H1 (cell line): ENCODE measurements at regions not wholly inside any gene's neighbourhood (a gene's known extent, or its start where the extent isn't known, plus 50 kb on each side); places are given as distances from the start of the nearest gene placed in this dataset.

ENCODE experiments used
- CTCF ChIA-PET: fragments of 300-600 bp; sonication (Branson Sonifier 250); formaldehyde crosslinking; loops from one replicate; lab custom pipeline; 2021; ENCODE audit not compliant: partially characterized antibody; lab: Charles Lee
- POLR2A ChIA-PET: fragments of 300-600 bp; sonication (Branson Sonifier 250); formaldehyde crosslinking; loops from one replicate; lab custom pipeline; 2021; ENCODE audit warnings: inconsistent platforms; ENCODE audit not compliant: partially characterized antibody; lab: Charles Lee
- DNase-seq, 2 experiments: peaks; one replicate each; pipeline versions ENCODE4 v3.0.0 to v3.0.0-alpha.2; 2010 to 2022; ENCODE audit warnings: low spot score in 2 of 2, low read depth in 1 of 2, mixed read lengths in 1 of 2
- FAIRE-seq: peaks from 2 replicates; lab custom pipeline; 2011; peaks lifted over from hg19 to GRCh38; lab: Jason Lieb, UNC
- H2AFZ ChIP-seq: 2 replicates; pipeline ENCODE4 v1.8.1; 2012; ENCODE audit warnings: low read length, inconsistent platforms
- H2AK5ac ChIP-seq: 2 replicates; pipeline ENCODE4 v1.6.1; 2013; ENCODE audit warnings: low read depth, low read length
- H2BK120ac ChIP-seq: replicated peaks from 2 replicates; pipeline ENCODE3; 2013; ENCODE audit warnings: low read depth, low read length, inconsistent platforms
- H2BK12ac ChIP-seq: 2 replicates; pipeline ENCODE4 v1.6.1; 2013; ENCODE audit warnings: low read depth, low read length
- H2BK15ac ChIP-seq: 2 replicates; pipeline ENCODE4 v1.6.1; 2013; ENCODE audit warnings: low read length
- H2BK20ac ChIP-seq: 2 replicates; pipeline ENCODE4 v1.6.1; 2013; ENCODE audit warnings: low read length
- H2BK5ac ChIP-seq: 2 replicates; pipeline ENCODE4 v1.6.1; 2013; ENCODE audit warnings: low read depth, low read length
- H3K14ac ChIP-seq: 2 replicates; pipeline ENCODE4 v1.6.1; 2013; ENCODE audit warnings: inconsistent platforms; ENCODE audit not compliant: insufficient read length
- H3K18ac ChIP-seq: 2 replicates; pipeline ENCODE4 v1.6.1; 2013; ENCODE audit warnings: low read length; ENCODE audit errors: extremely low read depth
- H3K23ac ChIP-seq: 2 replicates; pipeline ENCODE4 v1.6.1; 2013; ENCODE audit warnings: inconsistent platforms; ENCODE audit not compliant: insufficient read length
- H3K23me2 ChIP-seq: 2 replicates; pipeline ENCODE4 v1.6.1; 2013; ENCODE audit warnings: low read depth, low read length
- H3K27ac ChIP-seq: 2 replicates; pipeline ENCODE4 v1.6.1; 2011; ENCODE audit warnings: low read depth, low read length, inconsistent platforms
- H3K27me3 ChIP-seq, 4 experiments: replicated peaks in 1 of 4; 1 replicate in 1 of 4; 2 replicates in 3 of 4; pipeline versions ENCODE4 v1.6.1 to v1.8.1; 2011 to 2013; ENCODE audit warnings: low read length in 3 of 4, mild to moderate bottlenecking in 3 of 4, inconsistent platforms in 2 of 4, mixed read lengths in 2 of 4, moderate library complexity in 1 of 4; ENCODE audit not compliant: control insufficient read depth in 3 of 4, insufficient read depth in 3 of 4; ENCODE audit errors: extremely low read depth in 1 of 4
- H3K36me3 ChIP-seq, 4 experiments: 2 replicates each; pipeline versions ENCODE4 v1.6.1 to v1.8.1; 2011 to 2013; ENCODE audit warnings: mild to moderate bottlenecking in 4 of 4, low read length in 3 of 4, moderate library complexity in 2 of 4, control low read depth in 1 of 4, inconsistent platforms in 1 of 4; ENCODE audit not compliant: insufficient read depth in 4 of 4, control insufficient read depth in 2 of 4
- H3K4ac ChIP-seq: replicated peaks from 2 replicates; pipeline ENCODE3; 2013; ENCODE audit warnings: low read length, low read depth, mixed read lengths, inconsistent platforms; ENCODE audit not compliant: insufficient read length
- H3K4me1 ChIP-seq, 4 experiments: replicated peaks in 1 of 4; 1 replicate in 1 of 4; 2 replicates in 3 of 4; pipeline versions ENCODE4 v1.6.1 to v1.8.1; 2011 to 2013; ENCODE audit warnings: low read length in 3 of 4, inconsistent platforms in 2 of 4, mixed read lengths in 1 of 4; ENCODE audit not compliant: insufficient read depth in 4 of 4, control insufficient read depth in 3 of 4
- H3K4me2 ChIP-seq, 2 experiments: 2 replicates each; pipeline versions ENCODE4 v1.6.1 to v1.8.1; 2011 to 2013; ENCODE audit warnings: low read depth in 2 of 2, low read length in 2 of 2, control low read depth in 1 of 2, inconsistent platforms in 1 of 2, mild to moderate bottlenecking in 1 of 2; ENCODE audit not compliant: insufficient read depth in 1 of 2
- H3K4me3 ChIP-seq, 4 experiments: fragments of 200-600, 300-600 bp in 1 of 4; sonication (generic), shearing (Covaris generic), sonication (Bioruptor Twin) in 1 of 4; 2 replicates each; pipeline versions ENCODE4 v1.5.1 to v1.8.1; 2011 to 2016; ENCODE audit warnings: low read length in 4 of 4, low read depth in 3 of 4, control low read depth in 2 of 4, inconsistent platforms in 2 of 4, mild to moderate bottlenecking in 2 of 4, mixed read lengths in 1 of 4, moderate library complexity in 1 of 4; ENCODE audit not compliant: insufficient read depth in 2 of 4; ENCODE audit errors: extremely low read depth in 1 of 4
- H3K56ac ChIP-seq: replicated peaks from 2 replicates; pipeline ENCODE3; 2013; ENCODE audit warnings: low read depth, mild to moderate bottlenecking, mixed read lengths, low read length, inconsistent platforms; ENCODE audit not compliant: insufficient read length
- H3K79me1 ChIP-seq: 2 replicates; pipeline ENCODE4 v1.6.1; 2013; ENCODE audit warnings: low read depth, low read length, control low read depth
- H3K79me2 ChIP-seq, 2 experiments: 2 replicates each; pipeline versions ENCODE4 v1.6.1 to v1.8.1; 2012 to 2013; ENCODE audit warnings: low read length in 2 of 2, mild to moderate bottlenecking in 2 of 2, inconsistent platforms in 1 of 2; ENCODE audit not compliant: insufficient read depth in 2 of 2, control insufficient read depth in 1 of 2
- H3K9ac ChIP-seq, 4 experiments: replicated peaks in 1 of 4; 1 replicate in 1 of 4; 2 replicates in 3 of 4; pipeline versions ENCODE4 v1.6.1 to v1.8.1; 2011 to 2013; ENCODE audit warnings: low read depth in 3 of 4, low read length in 3 of 4, control low read depth in 2 of 4, mild to moderate bottlenecking in 2 of 4, moderate library complexity in 2 of 4, inconsistent platforms in 1 of 4; ENCODE audit errors: extremely low read depth in 1 of 4
- H3K9me3 ChIP-seq, 2 experiments: 2 replicates each; pipeline versions ENCODE4 v1.6.1 to v1.8.1; 2012 to 2013; ENCODE audit warnings: mild to moderate bottlenecking in 2 of 2, moderate library complexity in 2 of 2, control low read depth in 1 of 2, inconsistent platforms in 1 of 2, low read depth in 1 of 2, low read length in 1 of 2, mixed read lengths in 1 of 2; ENCODE audit not compliant: insufficient read depth in 2 of 2
- H4K20me1 ChIP-seq, 2 experiments: replicated peaks in 1 of 2; 2 replicates each; pipeline versions ENCODE3 to v1.8.1; 2011 to 2013; ENCODE audit warnings: inconsistent platforms in 2 of 2, low read length in 2 of 2, mild to moderate bottlenecking in 1 of 2; ENCODE audit not compliant: insufficient read depth in 2 of 2, control insufficient read depth in 1 of 2
- H4K5ac ChIP-seq: 2 replicates; pipeline ENCODE4 v1.6.1; 2013; ENCODE audit warnings: low read length, low read depth, mixed read lengths, inconsistent platforms; ENCODE audit not compliant: insufficient read length
- H4K8ac ChIP-seq: 2 replicates; pipeline ENCODE4 v1.8.0; 2013; ENCODE audit warnings: mild to moderate bottlenecking, moderate library complexity, low read length, inconsistent platforms; ENCODE audit not compliant: insufficient read depth; ENCODE audit errors: extremely low read depth
- H4K91ac ChIP-seq: replicated peaks from 2 replicates; pipeline ENCODE3; 2013; ENCODE audit warnings: low read length, mixed read lengths, inconsistent platforms; ENCODE audit not compliant: insufficient read length
- CEBPB ChIP-seq: IDR thresholded peaks from 2 replicates; pipeline ENCODE4 v1.6.1; 2012; ENCODE audit warnings: low read depth, low read length
- CTCF ChIP-seq, 3 experiments: IDR thresholded peaks; 1 replicate in 2 of 3; 2 replicates in 1 of 3; pipeline versions ENCODE4 v1.5.1 to v1.6.1; 2011; ENCODE audit warnings: low read length in 3 of 3, mild to moderate bottlenecking in 3 of 3, inconsistent platforms in 2 of 3, low read depth in 1 of 3, moderate library complexity in 1 of 3; ENCODE audit not compliant: insufficient read depth in 1 of 3; ENCODE audit errors: control extremely low read depth in 1 of 3
- EGR1 ChIP-seq: IDR thresholded peaks from 2 replicates; pipeline ENCODE4 v1.6.1; 2011; ENCODE audit warnings: low read depth, low read length, borderline replicate concordance
- MAFK ChIP-seq: IDR thresholded peaks from 2 replicates; pipeline ENCODE4 v1.6.1; 2012; ENCODE audit warnings: low read depth, mild to moderate bottlenecking, improper control_type of control experiment, low read length
- NANOG ChIP-seq: IDR thresholded peaks from 2 replicates; pipeline ENCODE4 v1.6.1; 2011; ENCODE audit warnings: low read length, low read depth, mild to moderate bottlenecking, inconsistent platforms; ENCODE audit not compliant: insufficient read depth, poor library complexity, severe bottlenecking
- PHF8 ChIP-seq: fragments of 200-600 bp; sonication (generic); conservative IDR thresholded peaks from 2 replicates; pipeline ENCODE4 v1.7.1; 2012; ENCODE audit warnings: low read depth, mild to moderate bottlenecking, inconsistent platforms, low read length, moderate library complexity
- POLR2AphosphoS5 ChIP-seq: IDR thresholded peaks from 2 replicates; pipeline ENCODE4 v1.6.1; 2011; ENCODE audit warnings: low read depth, low read length
- RXRA ChIP-seq: IDR thresholded peaks from 2 replicates; pipeline ENCODE4 v1.6.1; 2011; ENCODE audit warnings: low read depth, mild to moderate bottlenecking, low read length, moderate library complexity; ENCODE audit not compliant: insufficient read depth
- TCF12 ChIP-seq: IDR thresholded peaks from 2 replicates; pipeline ENCODE4 v1.6.1; 2011; ENCODE audit warnings: low read depth, mild to moderate bottlenecking, low read length
- USF2 ChIP-seq: IDR thresholded peaks from 2 replicates; pipeline ENCODE4 v1.6.1; 2011; ENCODE audit warnings: low read length, improper control_type of control experiment
- YY1 ChIP-seq: IDR thresholded peaks from 2 replicates; pipeline ENCODE4 v1.6.1; 2011; ENCODE audit warnings: low read depth, mild to moderate bottlenecking, low read length
- WGBS, 2 experiments: shearing (Covaris generic) in 1 of 2; methylation state at CpG; one replicate each; pipeline versions ENCODE4 v1.1.6 to v1.1.7; 2013 to 2015; ENCODE audit warnings: low lambda C conversion rate in 2 of 2, mixed read lengths in 2 of 2, inconsistent platforms in 1 of 2, low coverage in 1 of 2, missing lambda C conversion rate in 1 of 2; ENCODE audit not compliant: insufficient replicate concordance in 2 of 2, insufficient coverage in 1 of 2, insufficient read length in 1 of 2; ENCODE audit errors: extremely low coverage in 1 of 2, missing lambda C conversion rate in 1 of 2; 5-methylcytosine and 5-hydroxymethylcytosine counted together

DNA sequence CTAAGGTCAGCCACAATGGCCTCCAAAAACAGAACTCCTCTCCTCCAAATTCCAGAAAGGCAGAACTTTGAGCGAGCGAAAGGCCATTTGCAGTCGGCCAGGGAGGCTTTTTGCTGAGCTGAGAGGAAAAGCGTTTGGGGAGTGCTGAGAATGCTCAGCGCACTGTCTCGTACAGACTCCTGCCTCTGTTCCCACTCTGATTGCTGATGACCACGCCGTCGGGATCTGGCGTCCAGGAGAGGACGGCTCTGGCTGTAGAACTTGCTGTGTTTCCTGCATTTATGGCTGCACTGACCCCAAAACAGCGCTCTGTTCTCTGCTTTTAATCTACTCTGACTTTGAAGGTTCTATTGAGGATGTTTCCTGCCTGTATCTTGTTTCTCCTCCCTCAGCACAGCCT lies 82.4 kb upstream of the WSCD2 start:
- Histone ChIP-seq H4K20me1 (no peaks in the 10 kb centered on the region), H3K27ac (no peak overlapping the region), H3K18ac (no peak overlapping the region), H2AFZ (peak overlapping the region; percentile 88; the same call in 1 of the 2 replicates), H3K36me3 (no peaks in the 10 kb centered on the region), H2BK20ac (no peak overlapping the region), H3K4me1 (no peaks in the 10 kb centered on the region), H3K4me2 (no peak overlapping the region), H3K79me1 (no peaks in the 10 kb centered on the region), H2BK12ac (no peak overlapping the region), H3K23ac (no peak overlapping the region), H3K4me3 (no peak overlapping the region), H3K23me2 (no peaks in the 10 kb centered on the region; the same call in 1 of the 2 replicates), H3K56ac (no peak overlapping the region), H3K9ac (no peak overlapping the region), H3K14ac (no peak overlapping the region), H4K5ac (no peak overlapping the region), H3K79me2 (no peaks in the 10 kb centered on the region), H3K27me3 (0 out of 7 replicates have a peak, but pooled peaks cover 0 to 2% (median 0%) of the 10 kb centered on the region in 4 experiments), H3K9me3 (no peaks in the 10 kb centered on the region), H4K91ac (no peak overlapping the region), H4K8ac (no peak overlapping the region; the same call in 1 of the 2 replicates), H2BK120ac (no peak overlapping the region), H2AK5ac (no peak overlapping the region), H2BK5ac (no peak overlapping the region), H3K4ac (no peak overlapping the region), H2BK15ac (no peak overlapping the region)
- 87% methylated on average over 12 of the region's 12 CpGs; no CpG with 5 or more reads in 1 of the 2 experiments for WGBS, 2 experiments
- no peak for TF ChIP-seq RXRA
- TF ChIP-seq YY1 = no peak
- TF ChIP-seq TCF12 = no peak
- no peak for TF ChIP-seq PHF8
- TF ChIP-seq POLR2AphosphoS5 = no peak
- no peak for TF ChIP-seq MAFK
- TF ChIP-seq USF2 = no peak
- no peak for TF ChIP-seq EGR1
- no peak for TF ChIP-seq CEBPB
- no peak for TF ChIP-seq CTCF (IDR thresholded peaks at IDR 0.05; ENCODE audit: control extremely low read depth in 1 of 3, insufficient read depth in 1 of 3, low read depth in 1 of 3, low read length in 3 of 3)
- no peak for TF ChIP-seq NANOG
- FAIRE-seq (no peak), DNase-seq (no peak)
- POLR2A ChIA-PET = no interaction called here
- CTCF ChIA-PET = interaction anchor here (2.0 to 3.1 kb wide), 2 partner anchors 17 to 128 kb away, joined by 5 to 11 read pairs; no protein-coding TSS in a partner anchor
